Upper lobe of left lung (tissue), 6 donors: ENCODE measurements at regions not wholly inside any gene's neighbourhood (a gene's known extent, or its start where the extent isn't known, plus 50 kb on each side); places are given as distances from the start of the nearest gene placed in this dataset.

Experiments used
- ATAC-seq, 2 donors: fragments of 200-7000 bp; cut with Tn5 transposase; one replicate each; pipeline ENCODE4 v1.9.1; 2022; ENCODE audit warnings: mild to moderate bottlenecking in 2 of 2, moderate library complexity in 2 of 2; ENCODE audit not compliant: low FRiP score in 2 of 2
- DNase-seq, 2 donors: peaks; one replicate each; pipeline ENCODE4 v3.0.0-alpha.2; 2019 to 2020
- H3K27ac ChIP-seq, 4 donors: fragments of 200-600 bp; sonication (generic); one replicate each; pipeline ENCODE4 v1.5.1; 2016 to 2019
- H3K27me3 ChIP-seq, 4 donors: fragments of 200-600 bp; sonication (generic); one replicate each; pipeline ENCODE4 v1.5.1; 2017 to 2019
- H3K36me3 ChIP-seq, 4 donors: fragments of 200-600 bp; sonication (generic); one replicate each; pipeline ENCODE4 v1.5.1; 2016 to 2019
- H3K4me1 ChIP-seq, 4 donors: fragments of 200-600 bp; sonication (generic); one replicate each; pipeline ENCODE4 v1.5.1; 2018 to 2019
- H3K4me3 ChIP-seq, 4 donors: fragments of 200-600 bp; sonication (generic); one replicate each; pipeline ENCODE4 v1.5.1; 2017 to 2019; ENCODE audit warnings: mild to moderate bottlenecking in 2 of 4, moderate library complexity in 1 of 4
- H3K9me3 ChIP-seq, 4 donors: fragments of 200-600 bp; sonication (generic); one replicate each; pipeline ENCODE4 v1.5.1; 2018 to 2019
- CTCF ChIP-seq, 6 experiments: fragments of 450-650 bp in 4 of 6; fragments of 200-600 bp in 2 of 6; sonication (generic) in 2 of 6; IDR thresholded peaks; one replicate each; pipeline ENCODE4 v1.5.1; 2016 to 2019; ENCODE audit warnings: antibody characterized with exemption in 6 of 6
- EP300 ChIP-seq, 4 donors: sonication (generic); formaldehyde crosslinking; IDR thresholded peaks; one replicate each; pipeline ENCODE4 v1.5.1; 2017; ENCODE audit warnings: antibody characterized with exemption in 4 of 4, control low read depth in 2 of 4
- POLR2A ChIP-seq, 4 donors: fragments of 450-650 bp; IDR thresholded peaks; one replicate each; pipeline ENCODE4 v1.5.1; 2016 to 2017; ENCODE audit warnings: antibody characterized with exemption in 4 of 4, mild to moderate bottlenecking in 2 of 4
- POLR2AphosphoS5 ChIP-seq, 2 donors: sonication (generic); formaldehyde crosslinking; IDR thresholded peaks; one replicate each; pipeline ENCODE4 v1.5.1; 2017; ENCODE audit warnings: antibody characterized with exemption in 2 of 2
- WGBS, 2 donors: methylation state at CpG; one replicate each; pipeline ENCODE4 v1.1.5; 2017 to 2018; 5-methylcytosine and 5-hydroxymethylcytosine counted together
- donor health status: DM: no; HTN: no; CAD: no; lungs with moderate emphysema.
- donor health status: DM: no; HTN: yes; CAD: no; lungs with severe emphysema.

- Histone ChIP-seq H3K27ac (no peak overlapping the region), H3K4me3 (no peak overlapping the region), H3K27me3 (no peaks in the 10 kb centered on the region), H3K4me1 (no peaks in the 10 kb centered on the region), H3K9me3 (no peaks in the 10 kb centered on the region), H3K36me3 (no peaks in the 10 kb centered on the region)
- DNase-seq, result no peak
- TF ChIP-seq EP300 (IDR thresholded peaks at IDR 0.05) (no peak), POLR2AphosphoS5 (IDR thresholded peaks at IDR 0.05) (no peak), POLR2A (IDR thresholded peaks at IDR 0.05) (no peak), CTCF (IDR thresholded peaks at IDR 0.05) (no peak)
- no peak for ATAC-seq
Observed at GRCh38 chr15:46660096-46660842, 1025.4 kb downstream of the SQOR start.

DNA sequence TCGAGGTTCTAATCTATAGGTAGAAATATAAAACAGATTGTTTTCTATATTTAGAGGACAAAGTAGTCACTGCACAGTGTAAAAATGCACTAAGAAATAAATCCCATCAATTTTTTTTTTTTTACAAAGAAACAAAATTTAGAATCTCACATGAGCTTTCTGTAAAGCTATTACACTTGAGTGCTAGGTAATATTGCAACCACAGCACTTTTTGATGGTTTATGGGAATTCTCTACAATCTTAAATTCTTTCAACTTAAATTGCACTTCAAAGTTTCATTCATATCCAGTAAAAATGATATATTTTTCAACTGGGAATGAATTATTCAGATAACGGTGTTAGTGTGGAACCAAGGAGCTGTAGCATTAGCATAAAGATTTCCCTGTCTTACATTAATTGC, 1035.4 kb downstream of the SQOR start:
- 75 to 82% methylated on average over 2 of the region's 2 CpGs for WGBS, 2 donors
- DNase-seq, result no peak
- H3K27me3 ChIP-seq, result no peaks in the 10 kb centered on the region
- no peaks in the 10 kb centered on the region for H3K36me3 ChIP-seq
- no peaks in the 10 kb centered on the region for H3K9me3 ChIP-seq
- H3K27ac ChIP-seq, result no peak overlapping the region
- ATAC-seq, result no peak
- no peak overlapping the region for H3K4me3 ChIP-seq
- TF ChIP-seq CTCF (IDR thresholded peaks at IDR 0.05) (no peak), POLR2AphosphoS5 (IDR thresholded peaks at IDR 0.05) (no peak), POLR2A (IDR thresholded peaks at IDR 0.05) (no peak), EP300 (IDR thresholded peaks at IDR 0.05) (no peak)
- H3K4me1 ChIP-seq, result no peaks in the 10 kb centered on the region

DNA sequence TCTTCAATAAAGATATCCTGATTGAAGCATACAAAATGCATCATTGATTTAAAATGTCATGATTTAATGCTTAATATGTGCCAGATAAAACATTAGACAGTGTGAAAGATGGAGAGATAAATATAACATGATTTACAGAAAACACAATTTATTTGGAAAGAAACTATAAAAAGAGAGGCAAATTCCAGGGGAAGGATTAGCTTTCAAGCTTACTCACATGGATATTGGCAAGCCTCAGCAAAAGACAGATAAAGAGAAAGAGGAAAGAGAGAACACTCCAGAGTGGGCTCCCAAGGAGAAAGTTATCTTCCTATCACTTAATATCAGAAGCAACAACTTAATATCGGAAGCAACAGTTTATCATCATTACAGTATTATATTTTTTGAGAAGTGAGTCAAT, 1036.5 kb downstream of the SQOR start:
- DNase-seq, result no peak
- H3K27me3 ChIP-seq, result no peaks in the 10 kb centered on the region
- WGBS, 2 donors, result 69 to 74% methylated on average over 1 of the region's 1 CpG
- no peak for ATAC-seq
- H3K27ac ChIP-seq, result no peak overlapping the region
- no peak overlapping the region for H3K4me3 ChIP-seq
- H3K36me3 ChIP-seq, result no peaks in the 10 kb centered on the region
- H3K9me3 ChIP-seq, result no peaks in the 10 kb centered on the region
- TF ChIP-seq POLR2AphosphoS5 (IDR thresholded peaks at IDR 0.05), result no peak
- no peak for TF ChIP-seq POLR2A (IDR thresholded peaks at IDR 0.05)
- no peak for TF ChIP-seq CTCF (IDR thresholded peaks at IDR 0.05)
- no peak for TF ChIP-seq EP300 (IDR thresholded peaks at IDR 0.05)
- no peaks in the 10 kb centered on the region for H3K4me1 ChIP-seq

DNA sequence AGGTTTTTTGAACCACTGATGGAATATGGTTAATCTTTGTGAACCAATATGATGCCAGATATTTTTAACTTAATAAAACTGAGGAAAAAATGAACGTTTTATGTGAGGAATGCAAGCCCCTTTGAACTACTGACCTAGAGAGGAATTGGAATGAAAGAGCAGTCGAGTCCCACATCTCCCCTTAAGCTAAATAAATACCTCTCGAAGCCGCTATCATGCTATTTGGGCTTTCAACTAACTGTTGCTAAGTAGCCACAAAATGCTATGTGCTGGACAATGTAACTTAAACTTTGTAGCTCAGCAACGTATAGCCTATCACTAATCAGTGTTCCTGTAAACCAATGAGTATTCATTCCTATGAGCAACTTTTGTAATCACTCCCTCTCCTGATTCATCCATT, 1037.2 kb downstream of the SQOR start:
- TF ChIP-seq POLR2AphosphoS5 (IDR thresholded peaks at IDR 0.05) (no peak), CTCF (IDR thresholded peaks at IDR 0.05) (no peak), EP300 (IDR thresholded peaks at IDR 0.05) (no peak), POLR2A (IDR thresholded peaks at IDR 0.05) (no peak)
- H3K27me3 ChIP-seq, result no peaks in the 10 kb centered on the region
- 39 to 42% methylated on average over 5 of the region's 5 CpGs for whole genome bisulfite sequencing, 2 donors
- DNase-seq (no peak), ATAC-seq (no peak)
- no peak overlapping the region for H3K4me3 ChIP-seq
- no peaks in the 10 kb centered on the region for H3K36me3 ChIP-seq
- no peaks in the 10 kb centered on the region for H3K9me3 ChIP-seq
- H3K27ac ChIP-seq, result no peak overlapping the region
- no peaks in the 10 kb centered on the region for H3K4me1 ChIP-seq
